ENCODE measurements at regions not wholly inside any gene's neighbourhood (a gene's known extent, or its start where the extent isn't known, plus 50 kb on each side); places are given as distances from the start of the nearest gene placed in this dataset.

DNA sequence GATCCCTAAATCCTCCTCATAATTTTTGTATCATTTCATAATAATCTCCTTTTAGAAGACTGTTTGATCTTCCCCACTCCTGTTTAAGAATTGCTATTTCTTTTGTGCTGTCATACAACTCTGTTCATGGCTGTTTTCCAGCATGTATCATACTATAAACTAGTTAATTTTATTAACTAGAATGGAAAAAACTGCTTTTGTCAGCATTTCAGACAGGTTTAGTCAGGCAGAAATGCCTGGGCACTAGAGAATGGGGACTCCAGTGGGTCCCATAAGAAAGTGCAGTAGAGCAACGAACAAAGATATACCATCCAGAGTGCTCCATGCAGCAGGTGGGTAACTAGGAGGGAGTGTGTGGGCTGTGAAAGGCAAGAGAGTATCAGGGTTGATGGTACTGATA lies 523.9 kb downstream of the PLOD2 start:
- H3K27ac ChIP-seq (ENCODE audit: low read depth in 1 of 2, low read length in 2 of 2), result no peak overlapping the region
- H3K36me3 ChIP-seq (ENCODE audit: control insufficient read depth in 4 of 4, insufficient read depth in 3 of 4, low read depth in 1 of 4, low read length in 3 of 4), result no peaks in the 10 kb centered on the region
- H3K4me1 ChIP-seq (ENCODE audit: control insufficient read depth in 4 of 4, insufficient read depth in 4 of 4, low read length in 3 of 4), result no peaks in the 10 kb centered on the region
- no peaks in the 10 kb centered on the region for H3K9me3 ChIP-seq (ENCODE audit: control insufficient read depth in 4 of 4, low read length in 3 of 4)
- WGBS, result 89% methylated on average over 1 of the region's 1 CpG
- H3K27me3 ChIP-seq (ENCODE audit: control insufficient read depth in 4 of 4, insufficient read depth in 4 of 4, low read length in 3 of 4), result peaks cover 0 to 2% (median 0%) of the 10 kb centered on the region in 4 donors
- no peak for TF ChIP-seq FOXA1 (IDR thresholded peaks at IDR 0.05)
- no peak for TF ChIP-seq TAF1 (conservative IDR thresholded peaks at IDR 0.05)
- TF ChIP-seq NR2F2 (IDR thresholded peaks at IDR 0.05), result no peak
- H3K4me3 ChIP-seq (ENCODE audit: low read depth in 1 of 3, low read length in 3 of 3), result no peak overlapping the region
- no peak overlapping the region for H3K9ac ChIP-seq (ENCODE audit: low read depth in 1 of 2, low read length in 2 of 2)
- no peak for DNase-seq (ENCODE audit: low spot score)

DNA sequence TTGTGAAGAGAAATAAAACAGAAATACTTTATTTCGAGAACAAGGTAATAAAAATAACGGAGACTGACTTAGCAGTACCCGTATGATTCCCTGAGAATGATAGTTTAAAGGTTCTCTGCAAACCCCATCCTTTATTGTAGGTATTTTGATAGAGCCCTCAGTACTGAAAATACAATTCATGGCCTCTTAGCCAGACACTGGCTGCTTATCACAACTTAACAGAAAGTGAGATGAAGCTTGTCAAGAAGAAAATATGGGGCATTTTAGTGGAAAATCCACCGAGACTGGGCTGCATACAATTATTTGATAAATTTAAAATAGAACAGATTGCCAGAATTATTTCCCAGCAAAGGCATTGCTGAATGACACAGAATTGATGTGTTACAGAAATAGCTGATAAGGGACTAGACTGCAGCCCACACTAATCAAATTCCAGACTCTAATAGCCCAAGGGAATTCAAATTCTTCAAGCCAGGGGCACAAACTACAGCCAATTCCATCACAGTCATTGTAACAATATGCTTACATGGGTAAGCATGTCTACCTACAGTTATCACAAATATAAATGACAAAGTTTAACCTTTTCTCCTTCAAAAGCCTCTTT lies 521.9 kb downstream of the PLOD2 start:
- TF ChIP-seq HNF4G (IDR thresholded peaks at IDR 0.05) (no peak), EGR1 (IDR thresholded peaks at IDR 0.05; ENCODE audit: low read depth in 2 of 2) (no peak), SP1 (IDR thresholded peaks at IDR 0.05) (no peak), YY1 (IDR thresholded peaks at IDR 0.05) (no peak)
- H3K27me3 ChIP-seq (ENCODE audit: control insufficient read depth in 4 of 4, insufficient read depth in 4 of 4, low read length in 3 of 4), result peaks cover 0 to 2% (median 0%) of the 10 kb centered on the region in 4 donors
- H3K4me3 ChIP-seq (ENCODE audit: low read depth in 1 of 3, low read length in 3 of 3), result no peak overlapping the region
- H3K4me1 ChIP-seq (ENCODE audit: control insufficient read depth in 4 of 4, insufficient read depth in 4 of 4, low read length in 3 of 4), result no peaks in the 10 kb centered on the region
- H3K9ac ChIP-seq (ENCODE audit: low read depth in 1 of 2, low read length in 2 of 2), result no peak overlapping the region
- no peaks in the 10 kb centered on the region for H3K9me3 ChIP-seq (ENCODE audit: control insufficient read depth in 4 of 4, low read length in 3 of 4)
- no peak overlapping the region for H3K27ac ChIP-seq (ENCODE audit: low read depth in 1 of 2, low read length in 2 of 2)
- WGBS, result 79% methylated on average over 4 of the region's 4 CpGs
- DNase-seq (ENCODE audit: low spot score), result no peak
- H3K36me3 ChIP-seq (ENCODE audit: control insufficient read depth in 4 of 4, insufficient read depth in 3 of 4, low read depth in 1 of 4, low read length in 3 of 4), result no peaks in the 10 kb centered on the region

DNA sequence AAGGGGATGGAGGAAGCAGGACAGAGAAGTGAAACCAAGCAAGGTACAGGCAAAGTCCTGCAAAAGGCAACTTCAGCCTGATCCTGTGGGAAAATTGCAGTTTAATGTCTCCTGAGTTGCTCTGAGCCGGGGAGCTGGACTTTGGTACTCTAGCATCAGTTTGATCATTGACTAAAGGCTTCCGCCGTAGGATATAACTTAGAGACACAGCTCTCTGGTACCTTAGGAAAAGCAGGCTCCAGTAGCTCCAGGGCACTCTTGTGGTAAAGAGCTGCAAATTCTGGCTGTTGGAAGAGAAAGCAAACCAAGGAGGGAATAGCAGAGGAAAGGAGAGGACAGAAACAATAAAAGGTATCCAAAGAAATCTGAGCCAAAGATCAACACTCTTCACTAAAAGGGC lies 521.1 kb downstream of the PLOD2 start:
- TF ChIP-seq EGR1 (IDR thresholded peaks at IDR 0.05; ENCODE audit: low read depth in 2 of 2), result no peak
- TF ChIP-seq, protein P1, sequence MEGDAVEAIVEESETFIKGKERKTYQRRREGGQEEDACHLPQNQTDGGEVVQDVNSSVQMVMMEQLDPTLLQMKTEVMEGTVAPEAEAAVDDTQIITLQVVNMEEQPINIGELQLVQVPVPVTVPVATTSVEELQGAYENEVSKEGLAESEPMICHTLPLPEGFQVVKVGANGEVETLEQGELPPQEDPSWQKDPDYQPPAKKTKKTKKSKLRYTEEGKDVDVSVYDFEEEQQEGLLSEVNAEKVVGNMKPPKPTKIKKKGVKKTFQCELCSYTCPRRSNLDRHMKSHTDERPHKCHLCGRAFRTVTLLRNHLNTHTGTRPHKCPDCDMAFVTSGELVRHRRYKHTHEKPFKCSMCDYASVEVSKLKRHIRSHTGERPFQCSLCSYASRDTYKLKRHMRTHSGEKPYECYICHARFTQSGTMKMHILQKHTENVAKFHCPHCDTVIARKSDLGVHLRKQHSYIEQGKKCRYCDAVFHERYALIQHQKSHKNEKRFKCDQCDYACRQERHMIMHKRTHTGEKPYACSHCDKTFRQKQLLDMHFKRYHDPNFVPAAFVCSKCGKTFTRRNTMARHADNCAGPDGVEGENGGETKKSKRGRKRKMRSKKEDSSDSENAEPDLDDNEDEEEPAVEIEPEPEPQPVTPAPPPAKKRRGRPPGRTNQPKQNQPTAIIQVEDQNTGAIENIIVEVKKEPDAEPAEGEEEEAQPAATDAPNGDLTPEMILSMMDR (IDR thresholded peaks at IDR 0.05; ENCODE audit: low read depth, low read length, missing input control), result no peak
- no peak for TF ChIP-seq NR2F2 (IDR thresholded peaks at IDR 0.05)
- no peak for TF ChIP-seq HNF4G (IDR thresholded peaks at IDR 0.05)
- no peak for TF ChIP-seq RAD21 (IDR thresholded peaks at IDR 0.05)
- TF ChIP-seq, protein P2, sequence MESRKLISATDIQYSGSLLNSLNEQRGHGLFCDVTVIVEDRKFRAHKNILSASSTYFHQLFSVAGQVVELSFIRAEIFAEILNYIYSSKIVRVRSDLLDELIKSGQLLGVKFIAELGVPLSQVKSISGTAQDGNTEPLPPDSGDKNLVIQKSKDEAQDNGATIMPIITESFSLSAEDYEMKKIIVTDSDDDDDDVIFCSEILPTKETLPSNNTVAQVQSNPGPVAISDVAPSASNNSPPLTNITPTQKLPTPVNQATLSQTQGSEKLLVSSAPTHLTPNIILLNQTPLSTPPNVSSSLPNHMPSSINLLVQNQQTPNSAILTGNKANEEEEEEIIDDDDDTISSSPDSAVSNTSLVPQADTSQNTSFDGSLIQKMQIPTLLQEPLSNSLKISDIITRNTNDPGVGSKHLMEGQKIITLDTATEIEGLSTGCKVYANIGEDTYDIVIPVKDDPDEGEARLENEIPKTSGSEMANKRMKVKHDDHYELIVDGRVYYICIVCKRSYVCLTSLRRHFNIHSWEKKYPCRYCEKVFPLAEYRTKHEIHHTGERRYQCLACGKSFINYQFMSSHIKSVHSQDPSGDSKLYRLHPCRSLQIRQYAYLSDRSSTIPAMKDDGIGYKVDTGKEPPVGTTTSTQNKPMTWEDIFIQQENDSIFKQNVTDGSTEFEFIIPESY (IDR thresholded peaks at IDR 0.05), result no peak
- TF ChIP-seq, protein P3, sequence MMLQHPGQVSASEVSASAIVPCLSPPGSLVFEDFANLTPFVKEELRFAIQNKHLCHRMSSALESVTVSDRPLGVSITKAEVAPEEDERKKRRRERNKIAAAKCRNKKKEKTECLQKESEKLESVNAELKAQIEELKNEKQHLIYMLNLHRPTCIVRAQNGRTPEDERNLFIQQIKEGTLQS (IDR thresholded peaks at IDR 0.05), result no peak
- TF ChIP-seq HNF4A (conservative IDR thresholded peaks at IDR 0.05), result no peak
- TF ChIP-seq, protein P4, sequence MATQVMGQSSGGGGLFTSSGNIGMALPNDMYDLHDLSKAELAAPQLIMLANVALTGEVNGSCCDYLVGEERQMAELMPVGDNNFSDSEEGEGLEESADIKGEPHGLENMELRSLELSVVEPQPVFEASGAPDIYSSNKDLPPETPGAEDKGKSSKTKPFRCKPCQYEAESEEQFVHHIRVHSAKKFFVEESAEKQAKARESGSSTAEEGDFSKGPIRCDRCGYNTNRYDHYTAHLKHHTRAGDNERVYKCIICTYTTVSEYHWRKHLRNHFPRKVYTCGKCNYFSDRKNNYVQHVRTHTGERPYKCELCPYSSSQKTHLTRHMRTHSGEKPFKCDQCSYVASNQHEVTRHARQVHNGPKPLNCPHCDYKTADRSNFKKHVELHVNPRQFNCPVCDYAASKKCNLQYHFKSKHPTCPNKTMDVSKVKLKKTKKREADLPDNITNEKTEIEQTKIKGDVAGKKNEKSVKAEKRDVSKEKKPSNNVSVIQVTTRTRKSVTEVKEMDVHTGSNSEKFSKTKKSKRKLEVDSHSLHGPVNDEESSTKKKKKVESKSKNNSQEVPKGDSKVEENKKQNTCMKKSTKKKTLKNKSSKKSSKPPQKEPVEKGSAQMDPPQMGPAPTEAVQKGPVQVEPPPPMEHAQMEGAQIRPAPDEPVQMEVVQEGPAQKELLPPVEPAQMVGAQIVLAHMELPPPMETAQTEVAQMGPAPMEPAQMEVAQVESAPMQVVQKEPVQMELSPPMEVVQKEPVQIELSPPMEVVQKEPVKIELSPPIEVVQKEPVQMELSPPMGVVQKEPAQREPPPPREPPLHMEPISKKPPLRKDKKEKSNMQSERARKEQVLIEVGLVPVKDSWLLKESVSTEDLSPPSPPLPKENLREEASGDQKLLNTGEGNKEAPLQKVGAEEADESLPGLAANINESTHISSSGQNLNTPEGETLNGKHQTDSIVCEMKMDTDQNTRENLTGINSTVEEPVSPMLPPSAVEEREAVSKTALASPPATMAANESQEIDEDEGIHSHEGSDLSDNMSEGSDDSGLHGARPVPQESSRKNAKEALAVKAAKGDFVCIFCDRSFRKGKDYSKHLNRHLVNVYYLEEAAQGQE (IDR thresholded peaks at IDR 0.05), result no peak
- no peak for TF ChIP-seq TAF1 (conservative IDR thresholded peaks at IDR 0.05)
- TF ChIP-seq FOXA1 (IDR thresholded peaks at IDR 0.05), result no peak
- TF ChIP-seq GABPA (IDR thresholded peaks at IDR 0.05 in 1 of 2, conservative IDR thresholded peaks at IDR 0.05 in 1 of 2), result no peak
- TF ChIP-seq, protein P5, sequence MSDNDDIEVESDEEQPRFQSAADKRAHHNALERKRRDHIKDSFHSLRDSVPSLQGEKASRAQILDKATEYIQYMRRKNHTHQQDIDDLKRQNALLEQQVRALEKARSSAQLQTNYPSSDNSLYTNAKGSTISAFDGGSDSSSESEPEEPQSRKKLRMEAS (IDR thresholded peaks at IDR 0.05), result no peak
- TF ChIP-seq RXRA (IDR thresholded peaks at IDR 0.05), result no peak
- WGBS, result 41% methylated on average over 3 of the region's 3 CpGs

More for the DNA sequence above, 521.1 kb downstream of the PLOD2 start:
- H3K9ac ChIP-seq (ENCODE audit: low read depth in 1 of 2, low read length in 2 of 2), result no peak overlapping the region
- H3K27me3 ChIP-seq (ENCODE audit: control insufficient read depth in 4 of 4, insufficient read depth in 4 of 4, low read length in 3 of 4), result peaks cover 0 to 2% (median 0%) of the 10 kb centered on the region in 4 donors
- no peaks in the 10 kb centered on the region for H3K36me3 ChIP-seq (ENCODE audit: control insufficient read depth in 4 of 4, insufficient read depth in 3 of 4, low read depth in 1 of 4, low read length in 3 of 4)
- no peaks in the 10 kb centered on the region for H3K4me1 ChIP-seq (ENCODE audit: control insufficient read depth in 4 of 4, insufficient read depth in 4 of 4, low read length in 3 of 4)
- no peak overlapping the region for H3K4me3 ChIP-seq (ENCODE audit: low read depth in 1 of 3, low read length in 3 of 3)
- DNase-seq (ENCODE audit: low spot score), result no peak
- H3K27ac ChIP-seq (ENCODE audit: low read depth in 1 of 2, low read length in 2 of 2), result no peak overlapping the region
- no peaks in the 10 kb centered on the region for H3K9me3 ChIP-seq (ENCODE audit: control insufficient read depth in 4 of 4, low read length in 3 of 4)
